Fibroblast of pulmonary artery (primary cell): ENCODE measurements at regions not wholly inside any gene's neighbourhood (a gene's known extent, or its start where the extent isn't known, plus 50 kb on each side); places are given as distances from the start of the nearest gene placed in this dataset.
"Not testable (repeated sequence)": the region's sequence is repeated elsewhere in the genome, so short reads cannot be mapped to it uniquely, and the experiment has no call there.

Experiments used
- DNase-seq: peaks from one replicate; pipeline ENCODE4 v3.0.0-alpha.2; 2010; ENCODE audit warnings: low read depth
- H3K4me3 ChIP-seq: replicated peaks from 2 replicates; pipeline ENCODE4 v1.5.1; 2011; ENCODE audit warnings: low read depth, mild to moderate bottlenecking, control low read depth, low read length, moderate library complexity
- TF ChIP-seq, protein P1 (sequence below): IDR thresholded peaks from 2 replicates; pipeline ENCODE4 v1.5.1; 2011; ENCODE audit warnings: mild to moderate bottlenecking, control low read depth, low read length, inconsistent platforms; ENCODE audit errors: missing control alignments

DNA sequence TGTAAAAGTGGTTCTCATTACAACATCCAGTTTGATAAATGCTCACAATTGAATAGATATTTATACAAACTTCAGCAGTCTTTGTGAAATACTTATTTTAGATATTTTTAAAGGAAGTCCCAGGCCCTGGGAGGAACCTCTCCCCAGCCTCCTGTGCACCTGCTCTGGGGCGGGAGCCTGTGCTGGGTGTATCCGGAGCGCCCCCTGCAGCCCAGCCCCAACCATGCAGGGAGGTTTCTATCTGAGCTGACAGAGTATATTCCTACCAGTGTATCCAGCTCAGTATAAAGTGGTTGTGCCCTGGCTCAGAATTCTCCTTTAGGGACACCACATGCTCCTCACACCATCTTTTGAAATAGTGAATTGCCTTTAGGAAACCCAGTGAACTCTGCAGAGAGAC, 851.8 kb downstream of the TMEM121 start:
- TF ChIP-seq, protein P1, sequence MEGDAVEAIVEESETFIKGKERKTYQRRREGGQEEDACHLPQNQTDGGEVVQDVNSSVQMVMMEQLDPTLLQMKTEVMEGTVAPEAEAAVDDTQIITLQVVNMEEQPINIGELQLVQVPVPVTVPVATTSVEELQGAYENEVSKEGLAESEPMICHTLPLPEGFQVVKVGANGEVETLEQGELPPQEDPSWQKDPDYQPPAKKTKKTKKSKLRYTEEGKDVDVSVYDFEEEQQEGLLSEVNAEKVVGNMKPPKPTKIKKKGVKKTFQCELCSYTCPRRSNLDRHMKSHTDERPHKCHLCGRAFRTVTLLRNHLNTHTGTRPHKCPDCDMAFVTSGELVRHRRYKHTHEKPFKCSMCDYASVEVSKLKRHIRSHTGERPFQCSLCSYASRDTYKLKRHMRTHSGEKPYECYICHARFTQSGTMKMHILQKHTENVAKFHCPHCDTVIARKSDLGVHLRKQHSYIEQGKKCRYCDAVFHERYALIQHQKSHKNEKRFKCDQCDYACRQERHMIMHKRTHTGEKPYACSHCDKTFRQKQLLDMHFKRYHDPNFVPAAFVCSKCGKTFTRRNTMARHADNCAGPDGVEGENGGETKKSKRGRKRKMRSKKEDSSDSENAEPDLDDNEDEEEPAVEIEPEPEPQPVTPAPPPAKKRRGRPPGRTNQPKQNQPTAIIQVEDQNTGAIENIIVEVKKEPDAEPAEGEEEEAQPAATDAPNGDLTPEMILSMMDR = no peak
- DNase-seq = no peak
- no peak overlapping the region for H3K4me3 ChIP-seq

DNA sequence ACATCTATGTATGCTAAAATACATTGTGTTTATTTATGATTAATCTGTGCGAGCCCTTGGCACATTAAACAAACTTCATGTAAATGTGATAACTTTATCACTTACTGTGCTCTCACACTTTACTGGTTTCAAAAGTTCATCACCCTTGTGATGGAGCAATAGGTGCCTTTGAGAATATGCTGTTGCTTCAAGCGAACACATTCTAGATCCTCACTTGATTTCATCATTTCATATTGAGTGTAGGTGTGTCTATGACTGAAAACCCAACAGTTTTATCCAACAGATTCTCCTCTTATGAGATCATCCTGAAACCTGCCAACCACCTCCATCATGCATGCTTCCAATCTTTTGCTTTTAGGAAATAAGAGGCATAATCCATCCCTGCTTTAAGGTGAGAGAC, 854.4 kb downstream of the TMEM121 start:
- no peak overlapping the region for H3K4me3 ChIP-seq
- TF ChIP-seq, protein P1 = no peak
- DNase-seq = no peak

- not testable (repeated sequence) for DNase-seq, H3K4me3 ChIP-seq
Observed at GRCh38 chr14:106389186-106389585, 862.8 kb downstream of the TMEM121 start.

DNA sequence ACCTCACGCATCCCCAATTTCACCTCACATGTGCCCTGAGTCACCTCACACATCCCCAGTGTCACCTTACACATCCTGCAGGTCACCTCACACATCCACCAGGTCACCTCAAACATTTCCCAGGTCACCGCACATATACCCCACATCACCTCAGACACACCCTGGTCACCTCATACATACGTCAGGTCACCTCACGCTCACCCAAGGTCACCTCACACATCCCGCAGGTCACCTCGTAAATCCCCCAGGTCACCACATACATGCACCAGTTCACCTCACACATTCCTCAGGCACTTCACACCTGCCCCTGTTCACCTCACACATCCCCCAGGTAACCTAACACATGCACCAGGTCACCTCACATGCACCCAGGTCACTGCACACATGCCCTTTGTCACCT, 864.0 kb downstream of the TMEM121 start:
- H3K4me3 ChIP-seq = no peak overlapping the region
- DNase-seq = no peak
- TF ChIP-seq, protein P1 = no peak

DNA sequence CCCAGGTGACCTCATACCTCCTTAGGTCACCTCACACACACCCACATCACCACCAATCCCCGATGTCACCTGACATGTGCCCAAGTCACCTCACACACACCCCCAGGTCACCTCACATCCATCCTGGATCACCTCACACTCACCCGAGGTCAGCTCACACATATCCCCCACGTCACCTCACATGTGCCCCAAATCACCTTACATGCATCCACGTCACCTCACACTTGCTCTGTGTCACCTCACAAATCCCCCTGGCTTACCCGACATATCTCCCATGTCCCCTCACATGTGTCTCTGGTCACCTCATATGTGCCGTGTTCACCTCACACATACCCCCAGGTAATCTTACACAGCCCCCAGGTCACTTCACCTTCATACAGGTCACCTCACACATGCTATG, 864.6 kb downstream of the TMEM121 start:
- TF ChIP-seq, protein P1 = no peak

DNA sequence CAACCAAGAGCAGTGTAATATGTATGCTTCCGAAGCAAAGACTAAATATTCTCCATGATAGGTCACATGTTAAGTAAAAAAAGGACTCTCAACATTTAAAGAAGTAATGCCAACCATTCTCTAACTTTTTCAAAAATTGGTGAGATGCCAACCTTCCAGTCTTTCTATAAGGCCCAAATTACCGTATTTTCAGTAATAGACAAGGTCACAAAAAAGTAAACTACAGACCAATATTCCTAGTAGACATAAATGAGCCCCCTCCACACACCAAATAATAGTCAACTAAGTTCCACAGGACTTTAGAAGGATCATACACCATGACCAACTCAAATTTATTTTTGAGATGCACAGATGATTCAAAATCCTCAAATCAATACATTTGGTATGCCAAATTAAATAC, 867.4 kb downstream of the TMEM121 start:
- TF ChIP-seq, protein P1 = no peak
- DNase-seq = no peak
- no peak overlapping the region for H3K4me3 ChIP-seq

More for the DNA sequence above, 864.6 kb downstream of the TMEM121 start:
- H3K4me3 ChIP-seq = no peak overlapping the region
- no peak for DNase-seq

GRCh38 chr14:106395456-106396050, 869.2 kb downstream of the TMEM121 start:
- TF ChIP-seq, protein P1 = no peak
- DNase-seq = no peak
- H3K4me3 ChIP-seq = no peak overlapping the region
